ENCODE measurements at regions not wholly inside any gene's neighbourhood (a gene's known extent, or its start where the extent isn't known, plus 50 kb on each side); places are given as distances from the start of the nearest gene placed in this dataset.
"Not testable (repeated sequence)": the region's sequence is repeated elsewhere in the genome, so short reads cannot be mapped to it uniquely, and the experiment has no call there.

DNA sequence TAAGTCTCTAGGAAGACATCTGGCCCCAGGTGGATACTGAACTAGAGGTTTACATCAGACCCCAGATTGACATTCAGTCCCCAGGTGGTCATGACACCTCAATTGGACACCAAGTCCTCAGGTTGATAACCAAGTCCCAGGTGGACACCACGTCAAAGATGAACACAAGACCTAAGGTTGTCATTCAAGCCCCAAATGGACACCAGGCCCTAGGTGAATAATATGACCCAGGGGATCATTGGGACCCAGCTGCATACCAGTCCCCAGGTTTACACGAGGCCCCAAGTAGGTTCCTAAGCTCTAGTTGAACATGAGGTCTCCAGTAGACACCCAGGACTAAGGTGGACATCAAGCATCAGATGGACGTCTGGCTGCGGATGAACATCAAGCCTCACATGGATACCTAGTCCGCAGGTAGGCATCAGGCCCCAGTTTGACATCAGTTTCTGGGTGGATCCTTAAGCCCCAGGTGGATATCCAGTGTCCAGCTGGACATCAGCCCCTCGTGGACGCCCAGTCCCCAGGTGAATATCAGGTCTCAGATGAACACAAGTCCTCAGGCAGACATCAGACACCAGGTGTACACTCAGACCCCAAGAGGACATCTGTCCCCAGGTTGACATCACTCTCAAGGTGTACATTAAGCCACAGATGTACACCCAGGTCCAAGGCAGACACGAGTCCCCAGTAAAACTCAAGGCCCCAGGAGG, 1486.7 kb upstream of the TPTE start:
- H3K27ac ChIP-seq (ENCODE audit: insufficient read depth in 1 of 2, low read depth in 1 of 2, low read length in 2 of 2, poor library complexity in 1 of 2, severe bottlenecking in 2 of 2); H3K4me3 ChIP-seq (ENCODE audit: control insufficient read depth in 1 of 7, extremely low read depth in 1 of 7, insufficient read depth in 4 of 7, low read depth in 2 of 7, low read length in 6 of 7); CTCF ChIA-PET; H3K9me3 ChIP-seq (ENCODE audit: control extremely low read depth in 1 of 5, control insufficient read depth in 4 of 5, insufficient read depth in 2 of 5, low read depth in 1 of 5, low read length in 4 of 5); H3K27me3 ChIP-seq (replicated peaks in 2 of 5; ENCODE audit: control insufficient read depth in 4 of 5, insufficient read depth in 5 of 5, low read length in 4 of 5); POLR2A ChIA-PET; H3K36me3 ChIP-seq (ENCODE audit: control insufficient read depth in 4 of 4, insufficient read depth in 4 of 4, low read length in 3 of 4); H3K4me1 ChIP-seq (ENCODE audit: control extremely low read depth in 1 of 4, control insufficient read depth in 4 of 4, insufficient read depth in 4 of 4, low read length in 3 of 4); DNase-seq: not testable (repeated sequence)
- WGBS (ENCODE audit: insufficient coverage), result 50% methylated on average over 1 of the region's 8 CpGs

DNA sequence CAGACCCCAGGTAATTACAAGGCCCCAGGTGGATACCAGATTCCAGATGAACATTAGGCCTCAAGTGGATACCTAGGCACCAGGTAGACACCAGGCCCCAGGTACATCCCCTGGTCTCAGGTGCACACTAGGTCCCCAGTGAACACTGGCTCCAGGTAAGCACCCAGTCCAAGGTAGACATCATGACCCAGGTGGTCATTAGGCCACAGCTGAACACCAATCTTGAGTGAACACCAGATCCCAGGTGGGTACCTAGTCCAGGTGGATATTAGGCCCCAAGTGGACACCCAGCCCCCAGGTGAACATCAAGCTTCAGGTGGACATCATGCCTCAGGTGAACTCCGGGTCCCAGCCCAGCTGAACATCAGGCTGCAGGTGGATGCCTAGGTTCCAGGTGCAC, 1486.2 kb upstream of the TPTE start:
- POLR2A ChIA-PET; H3K4me1 ChIP-seq (ENCODE audit: control extremely low read depth in 1 of 4, control insufficient read depth in 4 of 4, insufficient read depth in 4 of 4, low read length in 3 of 4); H3K4me3 ChIP-seq (ENCODE audit: control insufficient read depth in 1 of 7, extremely low read depth in 1 of 7, insufficient read depth in 4 of 7, low read depth in 2 of 7, low read length in 6 of 7); H3K36me3 ChIP-seq (ENCODE audit: control insufficient read depth in 4 of 4, insufficient read depth in 4 of 4, low read length in 3 of 4); H3K27ac ChIP-seq (ENCODE audit: insufficient read depth in 1 of 2, low read depth in 1 of 2, low read length in 2 of 2, poor library complexity in 1 of 2, severe bottlenecking in 2 of 2); DNase-seq; H3K27me3 ChIP-seq (replicated peaks in 2 of 5; ENCODE audit: control insufficient read depth in 4 of 5, insufficient read depth in 5 of 5, low read length in 4 of 5); CTCF ChIA-PET: not testable (repeated sequence)
- peaks cover 0 to 15% (median 7%) of the 10 kb centered on the region in 5 experiments for H3K9me3 ChIP-seq (ENCODE audit: control extremely low read depth in 1 of 5, control insufficient read depth in 4 of 5, insufficient read depth in 2 of 5, low read depth in 1 of 5, low read length in 4 of 5)
- whole genome bisulfite sequencing (ENCODE audit: insufficient coverage), result no CpG with 5 or more reads among the region's 1 CpG

DNA sequence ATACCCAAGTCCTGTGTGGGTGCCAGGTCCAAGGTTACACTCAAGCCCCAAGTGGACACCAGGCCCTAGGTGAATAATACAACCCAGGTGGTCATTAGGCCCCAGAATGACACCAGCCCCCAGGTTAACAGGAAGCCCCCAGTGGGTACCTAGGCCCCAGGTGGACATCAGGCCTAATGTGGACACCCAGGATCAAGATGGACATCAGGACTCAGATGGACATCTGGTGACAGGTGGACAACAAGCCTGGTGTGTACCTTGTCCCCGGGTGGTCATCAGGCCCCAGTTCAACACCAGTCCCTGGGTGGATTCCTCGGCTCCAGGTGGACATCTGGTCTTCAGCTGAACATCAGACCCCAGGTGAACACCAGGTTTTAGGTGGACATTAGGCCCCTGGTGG, 1485.4 kb upstream of the TPTE start:
- H3K27me3 ChIP-seq (replicated peaks in 2 of 5; ENCODE audit: control insufficient read depth in 4 of 5, insufficient read depth in 5 of 5, low read length in 4 of 5); DNase-seq; H3K4me3 ChIP-seq (ENCODE audit: control insufficient read depth in 1 of 7, extremely low read depth in 1 of 7, insufficient read depth in 4 of 7, low read depth in 2 of 7, low read length in 6 of 7); H3K4me1 ChIP-seq (ENCODE audit: control extremely low read depth in 1 of 4, control insufficient read depth in 4 of 4, insufficient read depth in 4 of 4, low read length in 3 of 4); CTCF ChIA-PET; POLR2A ChIA-PET; H3K27ac ChIP-seq (ENCODE audit: insufficient read depth in 1 of 2, low read depth in 1 of 2, low read length in 2 of 2, poor library complexity in 1 of 2, severe bottlenecking in 2 of 2); H3K36me3 ChIP-seq (ENCODE audit: control insufficient read depth in 4 of 4, insufficient read depth in 4 of 4, low read length in 3 of 4): not testable (repeated sequence)
- peaks cover 0 to 13% (median 7%) of the 10 kb centered on the region in 5 experiments for H3K9me3 ChIP-seq (ENCODE audit: control extremely low read depth in 1 of 5, control insufficient read depth in 4 of 5, insufficient read depth in 2 of 5, low read depth in 1 of 5, low read length in 4 of 5)
- WGBS (ENCODE audit: insufficient coverage), result no CpG with 5 or more reads among the region's 2 CpGs

DNA sequence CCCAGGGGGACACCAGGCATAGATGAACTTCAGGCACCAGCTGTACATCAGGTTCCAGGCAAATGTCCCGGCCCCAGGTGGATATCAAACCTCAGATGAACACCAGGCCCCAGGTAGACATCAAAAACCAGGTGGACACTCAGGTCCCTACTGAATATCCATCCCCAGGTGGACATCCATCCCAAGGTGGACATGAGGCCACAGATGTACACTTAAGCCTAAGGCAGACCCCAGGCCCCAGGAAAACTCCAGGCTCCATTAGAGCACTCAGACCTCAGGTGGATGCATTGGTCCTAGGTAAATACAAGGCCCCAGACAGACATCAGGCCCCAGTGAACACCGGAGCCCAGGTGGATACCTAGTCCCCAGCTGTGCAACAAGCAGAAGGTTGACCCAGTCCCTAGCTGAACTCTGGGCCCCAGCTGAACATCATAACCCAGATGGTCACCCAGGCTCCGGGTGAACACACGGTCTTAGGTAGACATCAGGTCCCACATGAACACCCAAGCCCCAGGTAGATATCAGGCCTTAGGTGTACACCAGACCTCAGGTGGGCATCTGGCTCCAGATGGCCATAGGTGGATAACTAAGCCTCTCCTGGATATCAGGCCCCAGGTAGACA, 1484.3 kb upstream of the TPTE start:
- CTCF ChIA-PET; H3K36me3 ChIP-seq (ENCODE audit: control insufficient read depth in 4 of 4, insufficient read depth in 4 of 4, low read length in 3 of 4); H3K4me1 ChIP-seq (ENCODE audit: control extremely low read depth in 1 of 4, control insufficient read depth in 4 of 4, insufficient read depth in 4 of 4, low read length in 3 of 4); H3K27me3 ChIP-seq (replicated peaks in 2 of 5; ENCODE audit: control insufficient read depth in 4 of 5, insufficient read depth in 5 of 5, low read length in 4 of 5); DNase-seq; H3K27ac ChIP-seq (ENCODE audit: insufficient read depth in 1 of 2, low read depth in 1 of 2, low read length in 2 of 2, poor library complexity in 1 of 2, severe bottlenecking in 2 of 2); POLR2A ChIA-PET; H3K4me3 ChIP-seq (ENCODE audit: control insufficient read depth in 1 of 7, extremely low read depth in 1 of 7, insufficient read depth in 4 of 7, low read depth in 2 of 7, low read length in 6 of 7): not testable (repeated sequence)
- H3K9me3 ChIP-seq (ENCODE audit: control extremely low read depth in 1 of 5, control insufficient read depth in 4 of 5, insufficient read depth in 2 of 5, low read depth in 1 of 5, low read length in 4 of 5), result peaks cover 0 to 13% (median 7%) of the 10 kb centered on the region in 5 experiments
- no CpG with 5 or more reads among the region's 4 CpGs for WGBS (ENCODE audit: insufficient coverage)

DNA sequence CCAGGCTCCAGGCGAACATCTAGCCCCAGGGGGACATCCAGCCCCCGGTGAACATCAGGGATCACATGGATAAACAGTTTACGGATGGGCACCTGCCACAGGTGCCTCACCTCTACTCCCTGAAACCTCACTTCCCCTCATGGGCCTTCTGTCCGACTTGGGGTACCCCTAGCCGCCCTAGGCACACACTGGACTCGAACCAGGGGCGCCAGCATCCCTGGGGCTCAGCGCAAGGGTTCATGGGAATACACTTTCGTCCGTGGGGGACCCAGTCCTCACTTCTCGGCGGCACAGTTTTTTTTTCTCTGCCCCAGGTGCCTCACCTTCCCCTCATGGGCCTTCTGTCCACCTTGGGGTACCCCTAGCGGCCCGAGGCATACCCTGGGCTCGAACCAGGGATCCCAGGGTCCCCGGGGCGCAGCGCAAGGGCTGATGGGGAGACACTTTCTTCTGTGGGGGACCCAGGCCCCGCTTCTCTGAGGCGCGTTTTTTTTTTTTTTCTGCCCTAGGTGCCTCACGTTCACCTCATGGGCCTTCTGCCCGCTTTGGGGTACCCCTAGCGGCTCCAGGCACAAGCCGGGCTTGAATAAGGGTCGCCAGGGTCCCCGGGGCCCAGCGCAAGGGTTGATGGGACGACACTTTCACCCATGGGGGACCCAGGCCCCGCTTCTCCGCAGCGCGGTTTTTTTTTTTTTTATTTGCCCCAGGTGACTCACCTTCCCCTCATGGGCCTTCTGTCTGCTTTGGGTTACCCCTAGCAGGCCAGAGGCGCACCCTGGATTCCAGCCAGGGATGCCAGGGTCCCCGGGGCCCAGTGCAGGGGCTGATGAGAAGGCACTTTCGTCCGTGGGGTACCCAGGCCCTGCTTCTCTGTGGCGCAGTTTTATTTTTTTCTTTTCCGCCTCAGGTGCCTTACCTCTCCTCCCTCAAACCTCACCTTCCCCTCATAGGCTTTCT, 1483.5 kb upstream of the TPTE start:
- CTCF ChIA-PET; POLR2A ChIA-PET; DNase-seq; H3K27me3 ChIP-seq (replicated peaks in 2 of 5; ENCODE audit: control insufficient read depth in 4 of 5, insufficient read depth in 5 of 5, low read length in 4 of 5); H3K4me3 ChIP-seq (ENCODE audit: control insufficient read depth in 1 of 7, extremely low read depth in 1 of 7, insufficient read depth in 4 of 7, low read depth in 2 of 7, low read length in 6 of 7); H3K4me1 ChIP-seq (ENCODE audit: control extremely low read depth in 1 of 4, control insufficient read depth in 4 of 4, insufficient read depth in 4 of 4, low read length in 3 of 4); H3K27ac ChIP-seq (ENCODE audit: insufficient read depth in 1 of 2, low read depth in 1 of 2, low read length in 2 of 2, poor library complexity in 1 of 2, severe bottlenecking in 2 of 2); H3K36me3 ChIP-seq (ENCODE audit: control insufficient read depth in 4 of 4, insufficient read depth in 4 of 4, low read length in 3 of 4): not testable (repeated sequence)
- H3K9me3 ChIP-seq (ENCODE audit: control extremely low read depth in 1 of 5, control insufficient read depth in 4 of 5, insufficient read depth in 2 of 5, low read depth in 1 of 5, low read length in 4 of 5), result peaks cover 0 to 13% (median 7%) of the 10 kb centered on the region in 5 experiments
- WGBS (ENCODE audit: insufficient coverage), result 65% methylated on average over 5 of the region's 39 CpGs

DNA sequence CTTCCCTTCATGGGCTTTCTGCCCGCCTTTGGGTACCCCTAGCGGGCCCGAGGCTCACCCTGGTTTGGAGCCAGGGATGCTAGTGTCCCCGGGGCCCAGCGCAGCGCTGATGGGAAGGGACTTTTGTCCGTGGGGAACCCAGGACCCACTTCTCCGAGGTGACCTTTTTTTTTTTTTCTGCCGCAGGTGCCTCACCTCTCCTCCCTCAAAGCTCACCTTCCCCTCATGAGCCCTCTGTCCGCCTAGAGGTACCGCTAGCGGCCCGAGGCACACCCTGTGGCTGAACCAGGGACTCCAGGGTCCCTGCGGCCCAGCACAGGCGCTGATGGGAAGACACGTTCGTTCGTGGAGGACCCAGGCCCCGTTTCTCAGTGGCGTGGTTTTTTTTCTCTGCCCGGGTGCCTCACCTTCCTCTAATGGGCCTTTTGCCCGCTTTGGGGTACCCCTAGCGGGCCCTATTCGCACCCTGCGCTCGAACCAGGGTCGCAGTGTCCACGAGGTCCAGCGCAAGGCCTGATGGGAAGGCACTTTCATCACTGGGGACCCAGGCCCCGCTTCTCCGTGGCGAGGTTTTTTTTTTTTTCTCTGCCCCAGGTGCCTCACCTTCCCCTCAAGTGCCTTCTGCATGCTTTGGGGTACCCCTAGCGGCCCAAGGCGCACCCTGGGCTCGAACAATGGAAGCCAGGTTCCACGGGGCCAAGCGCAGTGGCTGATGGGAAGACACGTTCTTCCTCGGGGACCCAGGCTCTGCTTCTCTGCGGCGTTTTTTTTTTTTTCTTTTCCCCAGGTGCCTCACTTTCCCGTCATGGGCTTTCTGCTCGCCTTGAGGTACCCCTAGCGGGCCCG, 1481.6 kb upstream of the TPTE start:
- DNase-seq; H3K27ac ChIP-seq (ENCODE audit: insufficient read depth in 1 of 2, low read depth in 1 of 2, low read length in 2 of 2, poor library complexity in 1 of 2, severe bottlenecking in 2 of 2); H3K4me1 ChIP-seq (ENCODE audit: control extremely low read depth in 1 of 4, control insufficient read depth in 4 of 4, insufficient read depth in 4 of 4, low read length in 3 of 4); CTCF ChIA-PET; H3K27me3 ChIP-seq (replicated peaks in 2 of 5; ENCODE audit: control insufficient read depth in 4 of 5, insufficient read depth in 5 of 5, low read length in 4 of 5); H3K36me3 ChIP-seq (ENCODE audit: control insufficient read depth in 4 of 4, insufficient read depth in 4 of 4, low read length in 3 of 4); POLR2A ChIA-PET; H3K4me3 ChIP-seq (ENCODE audit: control insufficient read depth in 1 of 7, extremely low read depth in 1 of 7, insufficient read depth in 4 of 7, low read depth in 2 of 7, low read length in 6 of 7): not testable (repeated sequence)
- WGBS (ENCODE audit: insufficient coverage), result 78% methylated on average over 26 of the region's 45 CpGs
- peaks cover 0 to 13% (median 7%) of the 10 kb centered on the region in 5 experiments for H3K9me3 ChIP-seq (ENCODE audit: control extremely low read depth in 1 of 5, control insufficient read depth in 4 of 5, insufficient read depth in 2 of 5, low read depth in 1 of 5, low read length in 4 of 5)
